ENCODE measurements at regions not wholly inside any gene's neighbourhood (a gene's known extent, or its start where the extent isn't known, plus 50 kb on each side); places are given as distances from the start of the nearest gene placed in this dataset.

GRCh38 chr6:109237077-109237985 is 142.0 kb downstream of the CEP57L1 start (continued):
- no peak for TF ChIP-seq BCLAF1 (IDR thresholded peaks at IDR 0.05; ENCODE audit: borderline replicate concordance in 1 of 2, control insufficient read depth in 1 of 2, low read depth in 2 of 2, low read length in 1 of 2)
- TF ChIP-seq ZNF253 (CRISPR knock-in tag; conservative IDR thresholded peaks at IDR 0.05): no peak
- TF ChIP-seq HINFP (tag; conservative IDR thresholded peaks at IDR 0.05; ENCODE audit: low read depth): 0 out of 2 replicates have a peak, but pooled peaks have one; percentile 38
- no peak for TF ChIP-seq CCAR2 (IDR thresholded peaks at IDR 0.05; ENCODE audit: low read depth, low read length)
- TF ChIP-seq GMEB1 (CRISPR knock-in tag; IDR thresholded peaks at IDR 0.05): no peak
- peak in 1 of 2 experiments; percentile 58; a peak in 1 of 4 replicates for TF ChIP-seq RCOR1 (IDR thresholded peaks at IDR 0.05; ENCODE audit: borderline replicate concordance in 1 of 2, low read depth in 2 of 2, low read length in 2 of 2)
- peak; percentile 58; the same call in 1 of the 2 replicates for TF ChIP-seq NFRKB (IDR thresholded peaks at IDR 0.05; ENCODE audit: low read depth)
- TF ChIP-seq EHMT2 (IDR thresholded peaks at IDR 0.05): peak; percentile 79
- no peak for TF ChIP-seq ZNF507 (tag; conservative IDR thresholded peaks at IDR 0.05)
- TF ChIP-seq ZNF12 (CRISPR knock-in tag; IDR thresholded peaks at IDR 0.05): no peak
- no peak for TF ChIP-seq ZNF311 (CRISPR knock-in tag; IDR thresholded peaks at IDR 0.05)
- no peak for TF ChIP-seq ZBTB12 (CRISPR knock-in tag; IDR thresholded peaks at IDR 0.05)
- TF ChIP-seq SMARCA5 (IDR thresholded peaks at IDR 0.05): peak; percentile 55; the same call in 1 of the 2 replicates
- TF ChIP-seq ZNF133 (CRISPR knock-in tag; IDR thresholded peaks at IDR 0.05): no peak
- peak; percentile 77 for TF ChIP-seq LEF1 (IDR thresholded peaks at IDR 0.05)
- no peak for TF ChIP-seq ZNF583 (CRISPR knock-in tag; IDR thresholded peaks at IDR 0.05)
- no peak for TF ChIP-seq SNIP1 (IDR thresholded peaks at IDR 0.05; ENCODE audit: low read depth)
- no peak for TF ChIP-seq TRIM25 (IDR thresholded peaks at IDR 0.05; ENCODE audit: borderline replicate concordance)

Measured in K562 (cell line).